RPMI7951 (cell line): ENCODE measurements at regions not wholly inside any gene's neighbourhood (a gene's known extent, or its start where the extent isn't known, plus 50 kb on each side); places are given as distances from the start of the nearest gene placed in this dataset.
"Not testable (repeated sequence)": the region's sequence is repeated elsewhere in the genome, so short reads cannot be mapped to it uniquely, and the experiment has no call there.

ENCODE experiments used
- DNase-seq: peaks from one replicate; pipeline ENCODE4 v3.0.0-alpha.2; 2012; ENCODE audit warnings: low read depth

DNA sequence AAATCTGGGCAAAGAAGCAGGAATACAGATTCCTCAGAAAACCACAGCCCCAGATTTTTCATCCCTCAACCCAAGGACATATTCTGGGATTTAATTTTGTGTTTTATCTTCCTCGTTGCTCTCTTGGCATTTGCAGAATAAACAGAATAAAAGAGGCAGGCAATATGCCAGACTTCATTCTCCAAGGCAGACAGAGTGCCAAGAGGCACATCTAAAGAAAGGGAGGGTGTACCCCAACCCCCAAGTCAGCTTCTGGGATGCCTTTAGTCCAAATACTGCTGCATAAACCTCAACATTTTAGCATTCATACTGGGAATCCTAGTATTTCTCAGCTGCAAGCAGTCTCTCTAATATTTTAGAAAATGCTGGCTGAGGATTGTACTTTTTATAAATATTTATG, 629.2 kb downstream of the KLHL13 start:
- DNase-seq, result no peak

DNA sequence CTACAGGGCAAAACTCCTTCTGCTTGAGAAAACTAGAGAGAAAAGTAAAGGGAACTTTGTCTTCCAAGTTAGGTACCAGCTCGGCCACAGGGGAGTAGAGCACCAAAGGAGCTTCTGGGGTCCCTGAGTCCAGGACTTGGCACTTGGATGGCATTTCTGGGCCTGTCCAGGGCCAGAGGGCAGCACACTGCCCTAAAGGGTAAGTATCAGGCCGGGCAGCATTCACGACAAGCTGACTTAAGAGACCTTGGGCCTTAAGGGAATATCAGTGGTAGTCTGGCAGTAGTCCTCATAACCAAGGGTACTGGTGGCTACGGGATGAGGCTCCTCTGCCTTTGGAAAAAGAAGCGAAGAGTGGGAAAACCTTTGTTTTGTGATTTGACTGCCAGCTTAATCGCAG, 632.7 kb downstream of the KLHL13 start:
- no peak for DNase-seq

GRCh38 chrX:117458243-117458968, 658.2 kb downstream of the KLHL13 start:
- DNase-seq, result no peak

DNA sequence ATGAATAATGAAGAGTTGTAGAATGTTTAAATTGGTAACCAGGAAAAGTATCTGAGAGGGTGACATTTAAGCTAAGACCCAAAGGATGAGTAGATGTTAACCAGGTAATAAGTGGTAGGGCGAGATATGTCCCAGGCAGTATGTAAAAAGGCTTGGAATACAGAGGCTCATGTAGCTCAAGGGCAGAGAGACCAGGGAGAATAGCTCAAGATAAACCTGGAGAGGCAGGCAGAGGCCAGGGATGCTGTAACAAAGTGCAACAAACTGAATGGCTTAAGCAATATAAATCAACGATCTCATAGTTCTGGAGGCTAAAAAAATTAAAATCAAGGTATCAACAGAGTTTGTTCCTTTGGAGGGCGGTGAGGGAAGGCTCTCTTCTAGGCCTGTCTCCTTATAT, 660.8 kb downstream of the KLHL13 start:
- DNase-seq, result no peak

DNA sequence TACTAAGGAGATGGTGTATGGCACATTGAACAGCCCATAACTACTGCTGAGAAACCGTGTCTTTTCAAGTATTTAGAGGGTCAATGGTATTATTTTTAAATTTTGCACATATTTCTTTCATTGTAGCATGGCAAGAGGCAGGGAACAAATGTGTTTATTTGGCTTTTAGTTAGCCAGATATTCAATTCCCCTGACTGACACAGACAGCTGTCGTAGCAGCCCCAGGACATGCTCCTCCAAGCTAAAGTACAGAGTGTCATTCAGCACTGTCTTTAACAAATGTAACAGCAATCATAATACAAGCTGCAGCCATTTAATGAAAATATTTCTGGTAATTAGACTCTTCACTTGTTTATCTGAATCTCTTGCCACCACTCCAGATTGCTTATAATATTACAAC, 687.1 kb downstream of the KLHL13 start:
- no peak for DNase-seq

GRCh38 chrX:117407449-117408150, 709.0 kb downstream of the KLHL13 start:
- no peak for DNase-seq

- DNase-seq, result no peak
Measured at GRCh38 chrX:117400839-117401238, 715.8 kb downstream of the KLHL13 start.

GRCh38 chrX:117400005-117400404, 716.6 kb downstream of the KLHL13 start:
- DNase-seq, result no peak

DNA sequence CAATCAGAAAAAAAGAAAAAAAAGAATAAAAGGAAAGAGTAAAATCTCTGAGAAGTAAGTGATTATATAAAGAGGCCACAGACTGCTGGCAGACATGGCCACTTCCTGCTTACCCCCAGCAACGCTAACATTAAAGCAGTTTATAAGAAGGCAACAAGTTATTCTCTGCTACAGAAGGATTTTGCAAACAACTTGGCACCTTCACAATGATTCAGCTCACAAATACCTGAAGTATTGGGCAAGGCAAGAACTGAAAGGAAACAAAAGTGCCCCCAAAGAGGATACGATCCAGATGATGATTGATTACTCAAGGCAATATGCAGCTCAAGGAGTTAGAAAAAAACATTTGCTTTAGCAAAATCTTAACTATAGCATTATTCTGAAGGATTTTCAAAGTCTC, 718.8 kb downstream of the KLHL13 start:
- DNase-seq, result no peak

GRCh38 chrX:117394506-117395070, 722.0 kb downstream of the KLHL13 start:
- DNase-seq, result not testable (repeated sequence)

GRCh38 chrX:117392360-117392759, 724.2 kb downstream of the KLHL13 start:
- not testable (repeated sequence) for DNase-seq

GRCh38 chrX:117376460-117376859, 740.1 kb downstream of the KLHL13 start:
- no peak for DNase-seq

GRCh38 chrX:117335209-117335608, 781.4 kb downstream of the KLHL13 start:
- no peak for DNase-seq

- DNase-seq, result peak; percentile 10
Measured at GRCh38 chrX:117327373-117327772, 789.2 kb downstream of the KLHL13 start.

- no peak for DNase-seq
Measured at GRCh38 chrX:117325706-117326105, 790.9 kb downstream of the KLHL13 start.

DNA sequence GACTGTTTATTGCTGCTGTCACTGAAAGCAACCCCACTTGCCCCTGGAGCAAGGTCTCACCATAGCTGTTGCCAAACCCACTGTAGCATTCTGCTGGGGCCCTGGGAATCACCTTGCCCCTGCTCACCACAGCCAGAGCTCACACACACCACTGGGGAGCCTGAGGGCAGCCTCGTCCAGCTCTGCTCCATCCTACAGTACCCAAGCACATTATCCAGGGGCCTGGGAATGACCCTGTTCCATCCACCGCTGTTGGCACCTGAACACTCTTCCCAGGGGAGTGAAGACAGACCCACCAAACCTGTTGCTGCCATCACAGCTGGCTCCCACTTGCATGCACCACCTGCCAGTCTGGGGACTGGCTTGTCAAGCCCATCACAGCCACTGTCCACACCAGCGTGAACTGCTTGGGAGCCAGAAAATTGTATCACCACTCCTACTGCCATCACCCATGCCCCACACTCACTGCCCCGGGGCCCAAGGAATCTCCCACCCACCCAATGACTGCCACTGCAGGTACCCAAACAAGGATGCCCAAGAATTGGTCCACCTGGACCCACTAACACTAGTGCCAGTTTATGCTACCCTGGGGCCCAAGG, 811.3 kb downstream of the KLHL13 start:
- no peak for DNase-seq

GRCh38 chrX:117301086-117301485, 815.5 kb downstream of the KLHL13 start:
- no peak for DNase-seq

- DNase-seq, result no peak
Measured at GRCh38 chrX:117291760-117292159, 824.9 kb downstream of the KLHL13 start.

GRCh38 chrX:117274965-117275364, 812.2 kb upstream of the CT83 start:
- no peak for DNase-seq
